DMS153 (cell line): ENCODE measurements at regions not wholly inside any gene's neighbourhood (a gene's known extent, or its start where the extent isn't known, plus 50 kb on each side); places are given as distances from the start of the nearest gene placed in this dataset.

Experiments
- DNase-seq: peaks from one replicate; lab custom pipeline; 2025; lab: John Stamatoyannopoulos, UW

DNA sequence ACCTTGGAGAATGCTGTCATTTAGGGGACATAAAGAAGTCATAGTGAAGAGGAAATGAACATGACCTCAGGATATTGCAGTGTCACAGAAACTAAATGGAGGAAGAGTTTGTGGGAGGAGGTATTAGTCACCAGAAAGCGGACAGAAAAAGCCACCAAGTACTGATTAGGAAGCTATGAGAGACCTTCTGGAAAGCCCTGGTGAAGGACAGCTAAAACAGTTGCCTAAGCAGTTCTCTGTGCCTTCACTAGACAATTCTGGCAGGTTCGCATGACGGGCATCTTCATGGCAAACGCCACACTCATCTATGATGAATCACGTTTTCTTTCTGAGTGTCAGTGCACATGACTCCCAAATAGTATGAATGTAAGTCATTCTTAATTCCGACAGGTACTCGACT lies 325.8 kb downstream of the C11orf87 start:
- DNase-seq, result no peak

DNA sequence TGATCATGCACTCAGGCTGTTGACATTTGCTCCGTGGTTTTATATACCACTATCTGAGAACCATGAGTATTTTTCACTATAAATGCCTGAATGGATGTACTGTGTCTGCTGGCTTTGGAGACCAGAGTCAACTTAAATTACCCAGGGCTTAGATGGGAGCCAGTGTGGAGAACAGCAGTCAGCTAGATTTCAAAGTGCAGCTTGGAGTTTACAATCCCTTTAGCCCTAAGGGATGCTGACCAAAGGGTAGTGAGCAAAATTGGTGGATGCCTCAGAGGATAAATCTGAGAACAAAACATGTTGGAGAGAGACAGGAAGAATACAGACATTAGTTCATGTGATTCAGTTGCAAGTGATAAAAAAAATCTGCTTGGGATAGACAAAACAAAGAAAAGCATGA lies 327.5 kb downstream of the C11orf87 start:
- DNase-seq, result no peak

DNA sequence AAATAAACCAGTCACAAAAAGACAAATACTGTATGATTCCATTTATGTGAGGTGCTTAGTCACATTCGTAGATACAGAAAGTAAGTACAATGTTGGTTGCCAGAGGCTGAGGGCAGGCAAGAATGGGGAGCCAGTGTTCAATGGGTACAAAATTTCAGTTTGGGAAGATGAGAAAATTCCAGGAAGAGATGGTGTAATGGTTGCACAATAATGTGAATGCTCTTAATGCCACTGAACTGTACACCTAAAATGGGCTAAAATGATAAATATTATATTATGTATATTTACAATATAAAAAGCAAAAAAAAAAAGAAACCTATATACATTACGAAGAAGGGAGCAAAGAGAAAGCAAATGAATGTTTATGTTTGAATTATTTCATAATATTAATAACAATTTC lies 329.0 kb downstream of the C11orf87 start:
- no peak for DNase-seq

DNA sequence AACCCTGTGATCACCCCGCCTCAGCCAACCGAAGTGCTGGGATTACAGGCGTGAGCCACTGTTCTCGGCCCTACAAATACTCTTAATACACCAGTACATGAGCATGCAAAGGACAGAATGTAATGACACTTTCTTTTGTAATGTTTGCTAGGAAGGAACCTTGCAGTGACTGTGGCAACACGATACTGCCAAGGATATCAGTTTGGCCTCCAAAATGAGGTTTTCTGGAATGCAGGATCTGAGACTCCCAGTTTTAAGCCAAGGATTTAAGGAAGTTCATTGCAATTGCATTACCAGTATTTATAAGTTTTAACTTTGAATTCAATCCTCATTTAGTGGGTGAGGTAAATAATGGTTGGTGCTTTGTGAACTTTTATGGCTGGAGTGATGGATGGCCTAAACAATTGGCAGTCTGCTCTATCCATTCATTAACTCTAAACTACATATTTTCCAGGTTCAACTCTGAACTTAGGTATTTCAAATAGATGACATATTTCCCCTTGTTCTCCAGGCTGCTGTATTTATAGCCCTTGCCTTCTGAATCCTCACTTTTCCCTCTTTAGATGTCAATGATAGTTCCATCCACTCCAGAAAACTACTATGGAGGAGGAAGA lies 330.3 kb downstream of the C11orf87 start:
- DNase-seq, result no peak

DNA sequence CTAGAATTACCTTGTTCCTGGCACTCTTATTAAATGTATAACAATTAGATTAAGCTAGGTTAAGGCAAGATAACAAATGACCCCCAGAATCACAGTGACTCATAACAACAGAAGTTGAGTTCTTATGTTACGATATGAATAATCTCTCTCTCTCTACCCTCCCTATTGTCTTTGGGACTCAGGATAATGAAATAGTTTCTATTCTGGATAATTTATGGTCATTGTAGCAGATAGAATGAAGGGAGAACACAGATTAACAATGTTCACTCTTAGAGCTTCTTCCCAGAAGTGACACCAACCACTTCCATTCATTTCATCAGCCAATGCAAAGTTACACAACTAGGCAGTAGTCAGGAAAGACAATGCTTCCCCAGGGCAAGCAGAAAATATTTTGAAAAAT lies 334.5 kb downstream of the C11orf87 start:
- no peak for DNase-seq

DNA sequence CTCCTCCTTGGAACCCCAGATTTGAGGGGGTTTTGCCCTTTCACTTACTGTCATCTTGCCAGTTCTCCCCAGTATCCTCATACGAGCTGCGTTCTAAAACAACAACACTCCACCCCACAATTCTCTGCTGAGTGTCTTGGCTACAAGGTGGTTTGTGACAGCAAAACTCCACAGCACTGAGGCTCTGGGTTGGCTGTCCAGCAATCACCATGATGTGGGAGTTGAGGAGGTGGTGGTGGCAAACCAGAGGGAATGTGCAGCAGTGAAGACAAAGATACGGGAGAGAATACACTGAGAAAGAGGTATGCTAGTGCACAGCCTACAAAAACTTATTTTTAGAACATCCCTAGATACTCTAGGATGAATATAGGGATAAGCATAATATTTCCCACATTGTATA lies 335.0 kb downstream of the C11orf87 start:
- DNase-seq, result no peak

DNA sequence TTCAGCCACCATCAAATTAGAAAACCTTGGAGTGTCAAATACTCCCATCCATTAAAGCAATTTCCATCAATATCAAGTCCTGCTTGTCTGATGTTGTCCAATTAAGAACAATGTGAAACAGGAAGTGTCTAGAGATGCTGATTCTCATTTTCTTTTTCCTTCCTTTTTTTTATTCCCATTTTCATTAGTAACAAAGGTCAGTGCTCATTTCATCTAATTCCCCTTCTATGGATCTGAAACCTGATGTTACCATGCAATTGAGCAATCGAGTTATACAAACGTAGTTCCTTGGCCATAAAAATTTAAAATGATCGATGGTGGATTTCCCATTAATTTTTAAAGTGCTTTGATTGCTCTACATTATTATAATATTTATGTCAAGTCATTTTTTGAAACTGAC lies 330.6 kb upstream of the ZC3H12C start:
- DNase-seq, result no peak

DNA sequence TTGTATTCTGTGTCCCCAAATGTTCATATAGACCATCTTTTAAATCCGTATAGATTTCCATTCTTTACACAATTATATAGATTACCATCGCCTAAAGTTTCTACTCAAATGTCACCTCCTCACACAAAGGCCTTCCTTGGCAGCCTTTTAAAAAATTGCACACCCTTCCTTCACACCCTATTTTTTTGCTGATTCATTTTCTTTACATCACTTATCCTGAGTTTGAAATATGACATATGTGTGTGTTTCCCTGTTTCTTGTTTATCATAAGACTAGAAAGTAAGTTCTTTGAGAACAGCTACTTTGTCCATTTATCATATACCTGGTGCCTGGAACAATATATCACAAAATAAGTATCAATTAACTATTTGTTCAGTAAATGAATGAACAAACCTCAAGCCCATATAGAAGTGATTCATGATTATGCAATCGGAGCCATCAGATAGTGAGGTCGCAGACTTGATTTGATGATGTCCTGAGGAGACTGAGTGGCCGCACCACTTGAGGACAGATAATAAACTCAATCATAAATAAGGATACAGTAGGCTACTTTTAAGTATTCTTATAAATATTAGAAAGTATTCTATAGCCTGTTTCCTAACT lies 327.4 kb upstream of the ZC3H12C start:
- no peak for DNase-seq

DNA sequence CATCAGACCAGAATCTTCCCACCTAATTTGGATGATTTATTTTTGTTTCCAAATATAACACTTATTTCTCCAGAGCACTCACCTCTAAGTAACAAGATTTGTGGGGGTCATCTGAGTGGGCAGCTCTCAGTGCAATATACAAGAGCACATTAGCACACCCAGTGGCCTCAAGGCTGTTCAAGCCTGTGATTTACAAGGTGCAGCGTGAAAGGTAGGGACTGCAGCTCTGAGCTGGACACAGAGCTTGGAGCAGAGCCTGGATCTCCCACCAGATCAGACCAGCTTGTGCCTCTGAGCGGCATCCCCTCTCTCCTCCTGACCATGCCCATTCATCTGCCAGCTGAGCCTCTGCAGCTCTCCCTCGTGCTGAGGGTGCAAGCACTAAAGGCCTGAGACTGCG lies 323.3 kb upstream of the ZC3H12C start:
- DNase-seq, result no peak

DNA sequence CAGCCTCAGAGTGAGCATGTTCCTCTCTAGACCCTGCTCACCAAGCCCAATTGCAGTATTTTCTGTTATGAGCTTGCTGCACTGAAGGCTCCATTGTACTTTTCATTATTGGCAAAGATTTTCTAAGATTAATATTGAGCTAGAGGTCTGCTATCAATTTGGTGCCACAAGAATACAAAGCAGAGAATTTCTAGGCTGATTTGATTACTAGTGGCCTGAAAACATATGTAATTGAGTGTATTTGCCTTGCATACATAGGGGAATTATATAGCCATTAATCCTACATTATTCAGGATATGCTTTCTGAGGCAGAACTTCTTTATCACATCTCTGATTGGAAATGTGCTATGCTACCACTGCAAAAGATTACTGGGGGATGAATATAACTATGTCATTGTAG lies 322.9 kb upstream of the ZC3H12C start:
- no peak for DNase-seq

DNA sequence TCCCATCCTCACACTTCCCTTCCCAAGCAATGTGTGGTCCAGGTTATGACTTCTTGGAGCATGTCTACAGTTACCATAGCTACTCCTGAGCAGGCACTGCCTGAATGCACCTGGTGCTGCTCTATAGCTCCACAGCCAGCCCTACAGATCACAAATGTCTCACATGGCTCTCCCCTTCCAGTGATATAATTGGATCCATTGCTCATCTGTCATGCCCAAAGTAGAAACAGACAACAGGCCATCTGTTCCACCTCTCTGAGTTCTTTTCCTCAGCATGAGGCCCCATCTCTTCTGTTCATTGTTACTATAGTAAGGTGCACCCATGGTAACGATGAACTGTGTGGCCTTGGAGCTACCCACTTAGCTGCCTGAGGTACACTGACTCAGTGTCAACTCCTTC lies 320.3 kb upstream of the ZC3H12C start:
- peak; percentile 78 for DNase-seq

DNA sequence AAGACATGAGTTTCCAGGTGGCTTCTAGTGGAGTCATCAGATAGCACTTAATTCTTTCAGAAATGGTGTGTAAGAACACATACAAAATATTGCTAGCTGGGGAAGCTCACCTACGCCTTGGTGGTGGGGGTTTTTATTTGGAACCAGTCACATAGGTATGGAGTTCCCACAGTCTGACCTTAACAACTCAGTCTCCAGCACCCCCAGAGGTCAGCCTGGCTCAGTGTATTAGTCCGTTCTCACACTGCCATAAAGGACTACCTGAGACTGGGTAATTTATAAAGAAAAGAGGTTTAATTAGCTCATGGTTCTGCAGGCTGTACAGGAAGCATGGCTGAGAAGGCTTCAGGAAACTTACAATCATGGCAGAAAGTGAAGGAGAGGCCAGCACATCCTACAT lies 317.5 kb upstream of the ZC3H12C start:
- no peak for DNase-seq

DNA sequence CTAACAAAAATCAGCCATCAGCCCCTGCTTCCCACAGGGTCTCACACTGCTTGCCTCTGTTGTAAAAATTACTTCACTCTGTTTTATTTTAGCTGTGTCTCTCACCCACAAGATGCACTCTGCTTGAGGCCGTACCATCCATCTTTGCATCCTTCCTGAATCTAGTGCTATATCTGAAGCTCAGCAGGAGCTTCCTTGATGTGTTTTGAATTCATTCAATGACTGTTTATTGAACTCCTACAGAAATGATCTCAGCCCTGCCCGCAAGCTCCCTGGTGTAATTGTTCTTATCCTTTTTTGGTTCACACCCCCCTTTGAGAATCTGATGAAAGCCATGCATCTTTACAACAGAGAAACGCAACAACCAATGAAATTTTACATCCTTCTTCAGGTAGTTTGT lies 310.2 kb upstream of the ZC3H12C start:
- DNase-seq, result no peak

DNA sequence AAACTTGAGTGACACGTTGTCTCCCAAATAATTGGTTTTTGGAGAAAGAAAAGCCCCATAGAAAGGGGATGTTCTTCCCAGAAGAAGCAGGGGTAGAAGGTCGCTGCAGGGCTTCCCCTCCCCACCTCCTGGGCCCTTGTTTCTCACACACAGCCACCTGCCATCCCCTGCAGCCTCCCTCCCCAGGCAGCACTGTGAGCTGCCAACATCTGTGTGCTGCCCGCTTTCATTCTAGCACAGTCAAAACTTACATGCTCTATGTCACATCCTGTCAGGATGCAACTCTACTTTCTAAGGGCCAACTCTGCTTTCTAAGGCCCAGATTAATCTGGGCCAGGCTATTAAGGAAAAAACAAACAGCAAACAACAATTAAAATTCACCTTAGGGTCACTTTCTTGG lies 309.4 kb upstream of the ZC3H12C start:
- DNase-seq, result no peak

DNA sequence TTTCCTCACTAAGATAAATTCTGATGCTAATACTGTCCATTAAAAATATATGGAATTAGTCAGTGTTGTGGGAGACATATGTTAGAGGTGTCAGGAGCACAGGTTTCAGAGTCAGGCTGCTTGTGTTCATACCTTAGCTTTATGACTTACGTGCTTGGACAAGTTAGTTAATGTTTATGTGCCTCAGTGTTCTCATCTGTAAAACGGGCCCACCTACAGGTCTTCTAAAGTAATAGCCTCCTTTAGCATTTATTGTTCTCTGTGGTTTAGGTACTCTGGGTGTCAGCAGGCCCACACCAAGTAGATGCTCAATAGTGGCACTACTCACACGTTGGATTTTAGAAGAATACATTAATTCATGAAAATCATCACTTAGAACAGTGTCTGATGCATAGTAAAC lies 308.7 kb upstream of the ZC3H12C start:
- DNase-seq, result no peak

DNA sequence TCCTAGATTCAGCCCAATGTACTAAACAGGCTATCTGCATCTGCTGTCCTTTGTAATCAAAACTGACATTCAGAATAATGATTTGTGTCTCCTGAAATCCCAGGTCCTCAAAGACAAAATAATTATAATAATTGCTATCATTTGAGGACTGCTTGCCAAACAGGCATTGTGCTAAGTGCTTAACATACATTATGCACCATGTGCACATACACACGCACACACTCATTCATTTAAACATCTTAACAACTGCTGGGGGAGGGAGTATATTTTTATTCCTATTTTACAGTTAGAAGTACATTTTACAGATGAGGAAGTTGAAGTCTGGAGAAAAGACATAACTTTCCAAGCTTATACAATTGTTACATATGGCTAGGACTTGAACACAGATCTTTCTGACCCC lies 308.0 kb upstream of the ZC3H12C start:
- DNase-seq, result no peak

DNA sequence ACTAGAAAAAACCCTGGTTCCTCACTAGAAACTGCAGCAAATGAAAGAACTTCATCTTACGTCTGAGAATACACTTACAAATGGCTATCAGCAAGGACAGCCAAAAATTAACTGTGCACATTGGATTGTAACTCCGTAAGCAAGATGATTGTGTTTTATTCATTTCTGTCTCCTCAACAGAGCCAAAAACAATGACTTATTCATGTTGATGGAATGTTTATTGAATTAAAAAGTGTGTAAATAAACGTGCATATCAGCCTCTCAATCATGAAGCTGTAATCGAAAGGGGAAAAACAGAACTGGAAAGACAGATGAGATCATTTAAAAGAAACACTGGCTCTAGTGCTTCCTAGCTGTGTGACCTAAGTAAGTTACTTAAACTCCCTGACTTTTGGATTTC lies 307.5 kb upstream of the ZC3H12C start:
- no peak for DNase-seq

DNA sequence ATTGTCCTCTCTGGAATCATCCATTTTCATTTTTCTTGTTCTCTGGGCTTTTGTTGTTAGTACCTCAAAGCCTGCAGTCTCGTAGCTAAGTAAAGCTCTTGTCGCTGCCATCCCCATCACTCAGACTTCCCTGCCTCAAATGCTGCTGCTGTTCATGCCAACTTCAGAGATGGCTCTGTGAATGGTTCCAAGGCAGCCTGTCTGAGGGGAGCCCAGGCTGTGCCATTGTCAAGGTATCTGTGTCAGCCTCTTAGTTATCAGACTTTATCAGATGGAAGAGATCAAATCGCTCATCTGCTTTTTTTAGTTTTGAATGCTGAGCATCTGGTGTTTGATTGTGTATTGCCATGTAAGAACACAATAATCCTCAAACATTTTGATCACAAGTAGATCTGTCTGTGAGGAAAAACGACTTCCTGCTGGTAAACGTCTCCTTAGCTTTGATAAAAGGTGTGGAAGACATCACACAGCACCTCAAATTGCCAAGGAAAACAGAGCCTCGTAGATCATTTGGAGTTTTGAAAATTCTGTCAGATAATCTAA lies 304.2 kb upstream of the ZC3H12C start:
- DNase-seq, result no peak

DNA sequence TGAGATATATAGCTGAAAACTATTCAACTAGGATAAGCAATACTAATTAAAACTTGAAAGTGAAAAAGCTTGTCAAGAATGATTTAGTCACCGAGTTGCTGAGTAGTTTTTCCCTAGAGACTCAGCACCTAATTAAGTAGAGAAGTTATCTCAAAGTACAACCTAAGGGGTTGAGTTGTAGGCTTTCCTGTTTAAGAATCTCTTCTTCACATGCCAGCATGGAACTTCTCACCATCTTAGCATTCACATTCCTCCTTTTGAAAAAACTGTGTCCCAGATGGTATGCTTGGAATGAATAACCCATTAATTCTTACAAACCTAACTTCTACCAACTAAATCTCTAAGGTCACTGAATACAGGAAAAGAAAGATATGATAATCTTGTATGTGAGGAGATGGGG lies 303.3 kb upstream of the ZC3H12C start:
- no peak for DNase-seq

DNA sequence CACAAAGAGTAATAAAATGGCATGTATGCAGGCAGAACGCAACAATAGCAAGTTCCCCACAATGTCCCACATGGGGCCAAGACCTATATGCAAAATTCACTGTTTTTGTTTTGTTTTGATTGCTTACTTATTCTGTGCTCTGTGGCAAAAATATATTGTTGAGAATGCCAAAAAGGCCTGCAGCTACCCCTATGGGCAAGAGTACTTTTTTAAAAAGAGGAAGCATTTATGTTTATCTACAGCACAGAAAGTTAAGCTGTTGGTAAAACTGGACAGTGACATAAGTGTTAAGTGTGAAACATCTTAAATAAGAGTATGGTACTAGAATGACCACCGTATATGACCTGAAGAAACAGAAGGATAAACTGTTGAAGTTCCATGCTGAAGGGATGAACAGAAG lies 301.9 kb upstream of the ZC3H12C start:
- DNase-seq, result no peak

DNA sequence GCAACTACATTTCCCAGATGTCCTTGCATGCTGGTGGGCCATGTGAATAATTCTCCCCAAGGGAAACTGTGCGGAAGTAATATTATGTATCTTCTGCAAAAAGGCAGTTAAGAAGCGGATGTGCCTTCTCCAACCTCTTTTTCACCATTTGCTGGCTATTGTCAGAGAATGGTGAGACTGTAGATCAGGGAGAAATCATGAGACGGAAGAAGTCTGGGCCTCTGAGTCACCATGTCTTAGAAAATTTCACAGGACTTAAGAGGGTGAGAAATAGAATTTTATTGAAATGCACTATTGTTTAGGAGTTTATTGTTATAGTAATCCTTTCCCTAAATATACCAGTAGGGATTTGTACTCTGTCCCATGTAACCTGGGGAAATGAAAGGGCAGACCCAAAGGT lies 298.7 kb upstream of the ZC3H12C start:
- no peak for DNase-seq

DNA sequence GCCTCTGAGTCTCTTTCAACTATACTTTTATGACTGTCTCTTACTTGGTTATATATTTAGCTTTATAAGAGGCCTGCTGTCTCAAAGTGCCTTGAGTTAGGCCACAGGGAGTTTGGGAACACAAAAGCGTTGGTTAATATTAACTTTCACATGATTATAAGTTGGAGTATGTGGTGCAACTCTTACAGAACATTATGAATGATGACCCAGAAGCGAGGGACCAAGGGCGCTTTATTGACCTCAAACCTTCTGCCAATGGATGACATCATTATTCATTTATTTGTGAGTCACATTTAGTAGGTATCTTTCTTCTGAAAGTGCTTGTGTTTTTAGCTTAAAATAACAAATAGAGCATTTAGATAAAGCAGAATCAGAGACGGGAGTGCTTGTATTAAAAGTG lies 298.0 kb upstream of the ZC3H12C start:
- no peak for DNase-seq

DNA sequence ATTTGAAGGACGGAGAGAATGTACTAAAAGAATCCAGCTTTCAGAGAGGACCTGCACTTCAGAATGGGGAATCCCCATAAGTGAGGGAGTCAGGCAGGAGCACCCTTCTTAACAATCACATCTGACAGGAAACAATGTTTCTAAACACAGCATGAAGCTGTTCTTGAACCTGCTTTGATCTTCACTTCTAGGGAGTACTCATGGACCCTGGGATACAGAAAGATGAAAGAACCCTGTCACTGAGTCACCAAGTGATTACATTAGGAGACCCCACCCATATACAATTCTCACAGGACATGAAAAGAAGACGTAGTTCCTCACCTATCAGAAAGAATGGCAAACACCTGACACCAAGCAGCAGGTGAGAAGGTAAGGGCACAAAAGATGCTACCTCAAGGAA lies 296.9 kb upstream of the ZC3H12C start:
- DNase-seq, result no peak

DNA sequence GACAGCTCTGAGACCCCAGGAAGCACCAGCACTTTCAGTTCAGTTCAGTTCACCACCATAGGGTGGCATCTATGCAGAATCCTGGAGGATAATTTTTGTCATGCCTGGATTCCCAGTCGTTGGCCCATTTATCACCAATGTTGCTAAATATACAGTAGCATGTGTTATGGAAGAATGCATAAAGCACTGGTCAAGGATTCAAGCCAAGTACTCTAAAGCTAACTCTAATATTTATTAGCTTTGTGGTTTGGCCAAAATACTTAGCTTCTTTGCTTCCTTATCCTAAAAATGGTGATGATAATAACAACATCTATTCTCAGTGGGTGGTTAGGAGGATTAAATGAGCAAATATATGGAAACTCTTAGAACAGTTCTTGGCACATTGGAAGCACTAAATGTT lies 294.7 kb upstream of the ZC3H12C start:
- DNase-seq, result no peak
